ENCODE measurements at regions not wholly inside any gene's neighbourhood (a gene's known extent, or its start where the extent isn't known, plus 50 kb on each side); places are given as distances from the start of the nearest gene placed in this dataset.
"Not testable (repeated sequence)": the region's sequence is repeated elsewhere in the genome, so short reads cannot be mapped to it uniquely, and the experiment has no call there.

- no peaks in the 10 kb centered on the region for H4K20me1 ChIP-seq (ENCODE audit: insufficient read depth)
- H3F3A ChIP-seq (ENCODE audit: insufficient read depth), result peaks cover 11% of the 10 kb centered on the region
- in situ Hi-C loops (cut with MboI), result no loop called here
- H2AFZ ChIP-seq, result peak overlapping the region; percentile 72; the same call in 1 of the 2 replicates
- DNase-seq, result no peak
- TF ChIP-seq EZH2 (IDR thresholded peaks at IDR 0.05; ENCODE audit: insufficient read depth, poor library complexity, severe bottlenecking), result no peak
- H3K4me2 ChIP-seq (ENCODE audit: unreplicated experiment), result peak overlapping the region; percentile 66
- H3K9ac ChIP-seq, result no peak overlapping the region
- H3K4me1 ChIP-seq (ENCODE audit: insufficient read depth), result no peaks in the 10 kb centered on the region
- H3K9me2 ChIP-seq (ENCODE audit: insufficient read depth), result no peaks in the 10 kb centered on the region
- whole genome bisulfite sequencing, 2 experiments (ENCODE audit: low coverage in 1 of 2, low lambda C conversion rate in 2 of 2, missing lambda C conversion rate in 2 of 2), result 69 to 71% methylated on average over 5 to 9 of the region's 9 CpGs
- H3K9me3 ChIP-seq (ENCODE audit: low read depth), result no peaks in the 10 kb centered on the region
- no peaks in the 10 kb centered on the region for H3K79me2 ChIP-seq (ENCODE audit: insufficient read depth)
- H3K27me3 ChIP-seq (replicated peaks; ENCODE audit: insufficient read depth), result peaks cover 5% of the 10 kb centered on the region; the same call in 1 of the 2 replicates
- no peak overlapping the region for H3K27ac ChIP-seq
- no peaks in the 10 kb centered on the region for H3K36me3 ChIP-seq (ENCODE audit: low read depth)
- peak overlapping the region; percentile 68 for H3K4me3 ChIP-seq
Measured at GRCh38 chr7:149692056-149692455, 81.3 kb downstream of the ZNF467 start.

GRCh38 chr7:149690688-149691446, 82.5 kb downstream of the ZNF467 start:
- peak; percentile 85 for DNase-seq
- in situ Hi-C loops (cut with MboI), result no loop called here
- Histone ChIP-seq H2AFZ (no peak overlapping the region), H3K9me3 (ENCODE audit: low read depth) (no peaks in the 10 kb centered on the region), H3K4me1 (ENCODE audit: insufficient read depth) (peaks cover 9% of the 10 kb centered on the region), H3K79me2 (ENCODE audit: insufficient read depth) (no peaks in the 10 kb centered on the region), H4K20me1 (ENCODE audit: insufficient read depth) (no peaks in the 10 kb centered on the region), H3K27ac (no peak overlapping the region), H3K4me3 (no peak overlapping the region), H3K27me3 (replicated peaks; ENCODE audit: insufficient read depth) (0 out of 2 replicates have a peak, but pooled peaks cover 5% of the 10 kb centered on the region), H3K4me2 (ENCODE audit: unreplicated experiment) (peak overlapping the region; percentile 45), H3K36me3 (ENCODE audit: low read depth) (no peaks in the 10 kb centered on the region), H3F3A (ENCODE audit: insufficient read depth) (peaks cover 15% of the 10 kb centered on the region), H3K9me2 (ENCODE audit: insufficient read depth) (no peaks in the 10 kb centered on the region), H3K9ac (no peak overlapping the region)
- WGBS, 2 experiments (ENCODE audit: low coverage in 1 of 2, low lambda C conversion rate in 2 of 2, missing lambda C conversion rate in 2 of 2), result 23 to 29% methylated on average over 22 of the region's 22 CpGs
- TF ChIP-seq EZH2 (IDR thresholded peaks at IDR 0.05; ENCODE audit: insufficient read depth, poor library complexity, severe bottlenecking) (no peak), EZH2phosphoT487 (IDR thresholded peaks at IDR 0.05; ENCODE audit: insufficient read depth, low read depth) (no peak)

- no peak for TF ChIP-seq EZH2 (IDR thresholded peaks at IDR 0.05; ENCODE audit: insufficient read depth, poor library complexity, severe bottlenecking)
- TF ChIP-seq EZH2phosphoT487 (IDR thresholded peaks at IDR 0.05; ENCODE audit: insufficient read depth, low read depth), result no peak
- no peak overlapping the region for H3K9ac ChIP-seq
- no peaks in the 10 kb centered on the region for H3K79me2 ChIP-seq (ENCODE audit: insufficient read depth)
- H3K9me2 ChIP-seq (ENCODE audit: insufficient read depth), result no peaks in the 10 kb centered on the region
- no peak overlapping the region for H3K4me2 ChIP-seq (ENCODE audit: unreplicated experiment)
- H3F3A ChIP-seq (ENCODE audit: insufficient read depth), result peaks cover 29% of the 10 kb centered on the region
- H3K4me3 ChIP-seq, result no peak overlapping the region
- H3K27ac ChIP-seq, result no peak overlapping the region
- H3K36me3 ChIP-seq (ENCODE audit: low read depth), result no peaks in the 10 kb centered on the region
- no peak overlapping the region for H2AFZ ChIP-seq
- 0 out of 2 replicates have a peak, but pooled peaks cover 3% of the 10 kb centered on the region for H3K27me3 ChIP-seq (replicated peaks; ENCODE audit: insufficient read depth)
- no peak for DNase-seq
- 56 to 57% methylated on average over 5 of the region's 5 CpGs for WGBS, 2 experiments (ENCODE audit: low coverage in 1 of 2, low lambda C conversion rate in 2 of 2, missing lambda C conversion rate in 2 of 2)
- peaks cover 24% of the 10 kb centered on the region for H3K4me1 ChIP-seq (ENCODE audit: insufficient read depth)
- no peaks in the 10 kb centered on the region for H3K9me3 ChIP-seq (ENCODE audit: low read depth)
- in situ Hi-C loops (cut with MboI), result no loop called here
- no peaks in the 10 kb centered on the region for H4K20me1 ChIP-seq (ENCODE audit: insufficient read depth)
Measured at GRCh38 chr7:149689291-149689721, 84.1 kb downstream of the ZNF467 start.

- H3K9ac ChIP-seq, result no peak overlapping the region
- no peaks in the 10 kb centered on the region for H3K9me3 ChIP-seq (ENCODE audit: low read depth)
- H3K4me1 ChIP-seq (ENCODE audit: insufficient read depth), result peaks cover 24% of the 10 kb centered on the region
- H3K27me3 ChIP-seq (replicated peaks; ENCODE audit: insufficient read depth), result no peaks in the 10 kb centered on the region
- DNase-seq, result no peak
- TF ChIP-seq EZH2 (IDR thresholded peaks at IDR 0.05; ENCODE audit: insufficient read depth, poor library complexity, severe bottlenecking), result no peak
- TF ChIP-seq EZH2phosphoT487 (IDR thresholded peaks at IDR 0.05; ENCODE audit: insufficient read depth, low read depth), result no peak
- no peak overlapping the region for H2AFZ ChIP-seq
- H3F3A ChIP-seq (ENCODE audit: insufficient read depth), result peaks cover 29% of the 10 kb centered on the region
- no peaks in the 10 kb centered on the region for H4K20me1 ChIP-seq (ENCODE audit: insufficient read depth)
- in situ Hi-C loops (cut with MboI), result no loop called here
- H3K4me2 ChIP-seq (ENCODE audit: unreplicated experiment), result no peak overlapping the region
- no peaks in the 10 kb centered on the region for H3K79me2 ChIP-seq (ENCODE audit: insufficient read depth)
- H3K27ac ChIP-seq, result no peak overlapping the region
- no peaks in the 10 kb centered on the region for H3K36me3 ChIP-seq (ENCODE audit: low read depth)
- no peak overlapping the region for H3K4me3 ChIP-seq
- WGBS, 2 experiments (ENCODE audit: low coverage in 1 of 2, low lambda C conversion rate in 2 of 2, missing lambda C conversion rate in 2 of 2), result 38 to 45% methylated on average over 3 of the region's 3 CpGs
- no peaks in the 10 kb centered on the region for H3K9me2 ChIP-seq (ENCODE audit: insufficient read depth)
Measured at GRCh38 chr7:149688836-149689235, 84.6 kb downstream of the ZNF467 start.

GRCh38 chr7:149687820-149688219, 85.6 kb downstream of the ZNF467 start:
- H3K4me2 ChIP-seq (ENCODE audit: unreplicated experiment); H2AFZ ChIP-seq; in situ Hi-C loops (cut with MboI); H3K4me3 ChIP-seq; H3K27me3 ChIP-seq (replicated peaks; ENCODE audit: insufficient read depth); H3K9me2 ChIP-seq (ENCODE audit: insufficient read depth); H3K9ac ChIP-seq; DNase-seq; H3K9me3 ChIP-seq (ENCODE audit: low read depth); H3K79me2 ChIP-seq (ENCODE audit: insufficient read depth); H3K27ac ChIP-seq; H4K20me1 ChIP-seq (ENCODE audit: insufficient read depth); H3K36me3 ChIP-seq (ENCODE audit: low read depth): not testable (repeated sequence)
- Histone ChIP-seq H3F3A (ENCODE audit: insufficient read depth) (peaks cover 29% of the 10 kb centered on the region), H3K4me1 (ENCODE audit: insufficient read depth) (peaks cover 33% of the 10 kb centered on the region)
- 85 to 88% methylated on average over 7 of the region's 7 CpGs for WGBS, 2 experiments (ENCODE audit: low coverage in 1 of 2, low lambda C conversion rate in 2 of 2, missing lambda C conversion rate in 2 of 2)

Data from GM23248 (cell line).